Stimulated activated CD4-positive, alpha-beta T cell treated with anti-CD3 and anti-CD28 coated beads, TNF-alpha, amount 100 ng/mL, for 4 hours (primary cell): ENCODE measurements at regions not wholly inside any gene's neighbourhood (a gene's known extent, or its start where the extent isn't known, plus 50 kb on each side); places are given as distances from the start of the nearest gene placed in this dataset.

Experiments
- DNase-seq, 3 experiments: peaks; one replicate each; pipeline ENCODE4 v3.0.0-alpha.2; 2020; ENCODE audit warnings: low read depth in 3 of 3

DNA sequence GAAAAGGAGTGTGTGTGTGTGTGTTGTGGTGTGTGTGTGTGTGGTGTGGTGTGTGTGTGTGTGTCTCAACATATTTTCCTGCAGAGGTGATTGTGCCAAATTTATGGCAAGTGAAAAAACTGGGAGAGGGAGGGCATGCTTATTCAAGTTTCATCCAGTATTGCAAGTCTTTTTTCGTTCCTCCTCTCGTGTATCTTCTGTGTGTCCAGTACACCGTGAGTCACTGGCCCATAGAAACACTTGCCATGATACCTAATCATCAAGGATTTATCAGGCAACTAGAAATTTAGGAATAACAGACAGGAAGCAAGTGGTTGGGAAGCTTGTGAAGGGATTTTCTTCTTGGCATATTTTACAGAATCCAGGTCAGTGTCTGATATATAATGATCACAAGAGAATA is 820.5 kb downstream of the GATA3 start:
- DNase-seq = no peak

DNA sequence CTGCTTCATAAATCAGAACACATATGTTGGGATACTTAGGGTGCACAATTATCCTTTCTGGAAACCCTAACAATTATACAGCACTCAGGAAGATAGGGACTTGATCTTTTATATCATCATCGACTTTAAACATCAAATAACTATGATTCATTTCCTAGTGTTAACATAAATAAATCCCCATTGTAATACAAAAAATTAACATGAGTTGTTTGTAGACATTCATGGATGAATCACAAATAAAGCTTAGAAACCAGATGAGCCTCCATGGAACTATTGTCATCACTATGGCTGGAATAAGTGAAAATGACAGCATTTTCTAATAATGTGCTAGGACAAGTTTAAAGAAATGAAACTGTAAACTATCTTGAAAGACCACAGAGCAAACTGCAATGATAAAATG is 821.7 kb downstream of the GATA3 start:
- DNase-seq = no peak

GRCh38 chr10:8889538-8889937 is 835.0 kb downstream of the GATA3 start:
- no peak for DNase-seq

- DNase-seq = no peak
Observed at GRCh38 chr10:8893102-8893501, 838.6 kb downstream of the GATA3 start.

- DNase-seq = no peak
Observed at GRCh38 chr10:8894148-8894547, 839.7 kb downstream of the GATA3 start.

DNA sequence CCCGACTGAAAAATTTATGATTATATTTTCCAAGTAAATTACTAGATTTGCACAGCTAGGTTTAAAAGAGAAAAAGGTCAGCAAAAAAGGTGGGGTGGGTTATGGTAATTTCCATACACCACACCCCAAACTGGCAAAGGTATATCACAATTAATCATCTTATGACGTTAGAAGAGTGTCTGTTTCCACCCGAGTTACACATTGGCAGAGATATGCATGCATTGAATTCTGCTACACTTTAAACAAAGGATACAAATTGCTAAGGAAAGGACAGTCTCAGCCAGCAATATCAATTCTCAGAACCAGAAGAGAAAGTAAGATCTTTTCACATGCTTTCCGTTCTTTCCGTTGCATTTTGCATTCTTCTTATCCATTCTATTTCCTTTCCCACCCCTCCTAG is 843.3 kb downstream of the GATA3 start:
- DNase-seq = no peak

DNA sequence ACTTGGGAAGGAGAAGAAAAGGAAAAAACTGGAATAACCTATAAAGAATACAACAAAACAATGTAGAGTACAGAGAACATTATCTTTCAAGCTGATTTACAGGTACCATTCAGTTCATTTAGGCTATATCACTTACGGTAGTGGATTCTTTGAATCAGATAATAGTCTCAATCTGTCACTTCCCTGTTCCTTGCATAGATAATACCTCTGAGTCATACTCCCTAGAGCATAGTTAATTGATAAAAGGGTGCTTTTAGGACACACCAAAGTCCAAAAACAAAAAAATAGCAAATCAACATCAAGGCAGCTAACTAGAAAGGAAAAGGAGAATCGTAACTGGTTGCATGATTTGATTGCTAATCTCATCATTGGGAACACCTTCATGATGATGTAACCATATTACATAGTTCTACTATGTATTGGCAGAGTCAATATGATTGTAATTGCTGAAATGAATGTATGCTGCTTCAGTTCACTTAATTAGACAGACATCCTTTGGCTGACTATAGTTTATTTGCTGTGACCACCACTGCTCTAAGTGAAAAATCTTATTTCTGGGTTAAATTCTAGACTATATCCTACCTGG is 844.4 kb downstream of the GATA3 start:
- no peak for DNase-seq

DNA sequence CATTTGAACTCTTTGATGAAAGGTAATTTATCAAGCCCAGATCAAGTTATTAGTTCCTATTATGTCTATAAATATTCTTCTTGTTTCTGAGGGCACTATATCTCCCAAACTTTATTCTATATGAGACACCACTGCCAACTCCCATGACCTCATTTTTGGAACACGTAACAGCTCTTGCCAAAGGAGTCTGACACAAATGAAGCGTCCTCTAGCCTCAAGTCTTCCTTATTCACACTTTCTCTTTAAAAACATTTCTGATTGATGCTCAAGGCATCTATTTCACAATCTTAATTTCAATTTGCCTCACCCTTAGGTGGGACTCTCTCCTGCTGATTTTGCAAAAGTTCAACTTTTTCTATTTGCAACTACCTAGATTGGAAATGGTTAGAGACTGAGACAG is 848.4 kb downstream of the GATA3 start:
- no peak for DNase-seq

DNA sequence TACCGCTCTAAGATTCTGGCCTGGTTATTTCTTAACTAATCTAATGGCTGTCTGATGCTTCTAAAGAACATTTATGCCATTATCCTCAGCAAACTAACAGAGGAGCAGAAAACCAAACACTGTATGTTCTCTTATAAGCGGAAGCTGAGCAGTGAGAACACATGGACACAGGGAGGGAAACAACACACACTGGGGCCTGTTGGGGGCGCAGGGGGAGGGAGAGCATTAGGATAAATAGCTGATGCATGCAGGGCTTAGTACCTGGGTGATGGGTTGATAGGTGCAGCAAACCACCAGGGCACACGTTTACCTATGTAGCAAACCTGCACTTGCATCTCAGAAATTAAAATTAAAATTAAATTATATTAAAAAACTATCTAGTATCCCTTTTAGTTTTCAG is 853.5 kb downstream of the GATA3 start:
- no peak for DNase-seq

DNA sequence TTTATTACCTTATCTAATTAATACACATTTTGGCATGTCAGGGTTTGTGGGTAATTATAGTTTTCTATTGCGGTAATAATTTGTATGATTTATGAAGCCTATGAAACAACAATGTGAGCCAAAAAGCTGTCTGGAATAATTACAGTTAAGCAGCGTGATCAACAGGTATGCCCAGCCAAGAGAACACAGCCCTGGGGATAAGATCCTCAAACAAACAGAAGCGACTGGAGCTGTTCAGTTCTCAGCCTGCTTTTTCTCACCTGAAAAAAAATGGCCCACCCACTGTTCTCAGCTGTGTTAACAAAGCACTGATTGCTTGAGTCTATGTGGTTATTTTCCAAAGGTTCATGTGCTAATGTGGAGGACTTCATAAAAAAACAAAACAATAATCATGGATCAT is 855.8 kb downstream of the GATA3 start:
- DNase-seq = no peak

DNA sequence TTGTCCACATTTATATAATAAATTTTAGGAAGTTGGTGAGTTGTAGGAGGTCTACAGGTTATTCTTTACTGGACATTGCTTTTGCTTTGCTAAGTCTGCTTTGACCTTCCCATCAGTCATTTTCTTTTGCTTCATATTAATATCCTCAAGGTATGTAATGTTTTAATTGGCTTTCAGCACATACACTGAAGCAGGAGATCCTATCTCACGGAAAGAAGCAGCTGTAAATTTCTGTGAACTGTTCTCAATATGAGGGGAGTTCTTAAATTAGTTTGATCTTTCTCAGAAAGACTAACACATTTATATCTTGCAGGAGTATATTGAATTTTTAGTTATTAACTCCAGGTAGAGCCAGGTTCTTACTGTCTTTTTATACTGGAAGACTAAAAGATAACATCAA is 856.5 kb downstream of the GATA3 start:
- DNase-seq = no peak

DNA sequence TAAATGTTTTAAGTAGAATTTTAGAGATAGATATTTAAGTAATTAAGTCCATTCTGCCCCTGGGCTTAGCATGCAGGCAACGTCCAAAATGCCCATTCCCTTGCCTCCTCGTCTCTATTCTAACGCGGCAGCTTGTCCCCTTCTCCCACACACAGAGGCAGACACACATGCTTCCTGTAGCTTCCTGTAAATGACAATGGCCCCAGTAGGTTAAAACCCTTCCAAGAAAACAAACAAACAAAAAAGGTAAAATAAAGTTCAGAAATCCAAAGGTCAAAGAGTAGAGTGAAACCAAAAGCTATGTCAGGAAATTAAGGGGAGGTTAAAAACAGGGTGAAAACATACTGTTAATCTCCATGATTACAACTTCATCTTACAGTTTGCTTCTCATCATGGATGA is 857.6 kb downstream of the GATA3 start:
- no peak for DNase-seq

DNA sequence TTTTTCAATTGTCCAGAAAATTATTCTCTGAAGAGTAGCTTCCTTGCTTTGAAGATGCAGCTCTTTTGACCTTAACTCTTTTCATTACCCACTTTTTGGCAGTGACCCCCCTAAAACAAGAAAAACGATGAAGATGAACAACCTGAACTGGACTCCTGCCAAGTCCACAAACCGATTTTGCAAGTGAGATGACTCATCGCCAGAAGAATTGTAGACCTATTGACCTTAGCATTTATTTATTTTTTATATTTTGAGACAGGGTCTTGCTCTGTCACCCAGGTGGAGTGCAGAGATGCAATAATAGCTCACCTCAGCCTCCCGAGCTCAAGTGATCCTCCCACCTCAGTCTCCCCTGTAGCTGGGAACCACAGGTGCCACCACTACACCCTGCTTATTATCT is 859.2 kb downstream of the GATA3 start:
- no peak for DNase-seq

DNA sequence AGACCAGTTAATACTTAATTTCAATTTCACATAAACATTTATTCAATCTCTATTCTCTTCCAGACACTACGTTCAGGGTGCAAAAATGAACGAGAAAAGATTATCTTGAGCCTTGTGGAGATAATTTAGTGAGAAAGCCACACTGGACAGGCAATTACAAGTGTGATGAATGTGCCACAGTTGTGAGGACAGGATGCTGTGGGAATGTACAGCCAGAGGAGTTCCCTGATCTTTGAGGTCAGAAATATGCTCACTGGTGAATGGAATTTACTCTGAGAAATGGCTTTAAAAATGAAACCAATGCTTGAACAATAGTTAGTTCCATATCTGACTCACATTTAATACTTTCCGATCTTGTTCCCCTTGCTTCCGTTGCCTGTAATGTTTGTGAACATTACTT is 864.8 kb downstream of the GATA3 start:
- DNase-seq = no peak

GRCh38 chr10:8921568-8921967 is 867.1 kb downstream of the GATA3 start:
- no peak for DNase-seq

DNA sequence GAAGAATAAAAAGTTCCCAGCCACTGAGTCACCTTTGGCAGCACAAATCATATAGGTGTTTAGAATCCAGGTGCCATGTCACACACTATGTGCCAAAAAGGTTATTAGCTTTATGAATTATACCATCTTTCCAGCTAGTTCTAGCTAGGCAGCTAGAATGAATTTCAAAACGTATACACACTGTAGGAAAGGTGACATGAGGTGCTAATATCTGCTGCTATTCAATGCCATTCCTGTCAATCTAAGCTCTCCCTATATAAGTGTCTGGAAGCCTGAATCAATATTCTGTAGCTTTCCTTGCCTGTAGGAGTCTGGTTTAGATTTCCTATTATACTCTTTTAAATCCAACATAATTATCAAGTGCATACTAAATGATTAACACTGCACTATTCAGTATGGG is 868.6 kb downstream of the GATA3 start:
- DNase-seq = no peak

DNA sequence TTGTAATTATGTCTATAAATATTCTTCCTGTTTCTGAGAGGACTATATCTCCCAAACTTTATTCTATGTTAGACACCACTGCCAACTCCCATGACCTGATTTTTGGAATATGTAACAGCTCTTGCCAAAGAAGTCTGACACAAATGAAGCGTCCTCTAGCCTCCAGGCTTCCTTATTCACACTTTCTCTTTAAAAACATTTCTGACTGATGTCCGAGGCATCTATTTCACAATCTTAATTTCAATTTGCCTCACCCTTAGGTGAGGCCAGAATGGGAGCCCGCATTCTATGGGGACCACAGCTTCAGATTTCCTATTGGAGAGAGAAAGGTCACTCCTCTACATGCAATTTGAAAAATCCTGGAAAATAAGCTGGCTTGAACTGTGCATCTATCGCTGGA is 873.2 kb downstream of the GATA3 start:
- DNase-seq = no peak

DNA sequence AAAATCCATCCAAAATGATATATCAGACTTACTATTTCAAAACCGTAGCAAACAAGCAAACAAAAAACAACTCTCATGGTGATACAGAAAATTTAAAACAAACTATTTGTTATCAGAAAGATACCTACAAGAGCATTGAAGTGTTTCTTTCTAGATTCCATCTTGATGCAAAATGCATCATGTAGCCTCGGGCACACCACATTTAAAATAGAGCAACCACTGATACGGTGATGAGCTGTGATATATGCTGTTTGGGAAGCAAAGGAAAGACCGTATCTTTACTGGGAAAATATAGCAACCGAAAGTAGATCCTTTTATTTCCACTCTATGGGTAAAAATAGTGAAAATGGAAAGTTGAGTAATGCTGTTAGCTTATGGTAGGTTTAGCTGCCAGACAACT is 892.0 kb downstream of the GATA3 start:
- DNase-seq = no peak

DNA sequence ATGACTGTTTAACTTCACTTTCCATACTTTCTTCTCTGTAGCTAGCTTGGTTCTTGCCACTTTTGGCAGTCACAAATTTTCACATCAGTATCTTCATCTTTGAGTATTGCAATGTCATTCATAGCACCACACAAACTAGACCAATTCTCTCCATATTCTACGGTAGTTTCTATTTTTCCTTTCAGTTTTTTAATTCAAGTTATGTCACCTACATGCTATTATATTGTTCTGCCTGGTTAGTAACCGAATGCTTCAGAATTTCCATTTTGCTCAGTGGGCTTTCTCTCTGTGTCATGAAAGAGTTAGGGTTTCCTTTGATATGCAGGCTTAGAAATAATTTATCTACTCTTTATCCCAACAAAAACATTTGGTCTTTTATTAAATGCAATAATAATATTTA is 896.5 kb downstream of the GATA3 start:
- DNase-seq = no peak

GRCh38 chr10:8951440-8952089 is 897.1 kb downstream of the GATA3 start:
- no peak for DNase-seq

GRCh38 chr10:8956400-8956799 is 901.9 kb downstream of the GATA3 start:
- no peak for DNase-seq

DNA sequence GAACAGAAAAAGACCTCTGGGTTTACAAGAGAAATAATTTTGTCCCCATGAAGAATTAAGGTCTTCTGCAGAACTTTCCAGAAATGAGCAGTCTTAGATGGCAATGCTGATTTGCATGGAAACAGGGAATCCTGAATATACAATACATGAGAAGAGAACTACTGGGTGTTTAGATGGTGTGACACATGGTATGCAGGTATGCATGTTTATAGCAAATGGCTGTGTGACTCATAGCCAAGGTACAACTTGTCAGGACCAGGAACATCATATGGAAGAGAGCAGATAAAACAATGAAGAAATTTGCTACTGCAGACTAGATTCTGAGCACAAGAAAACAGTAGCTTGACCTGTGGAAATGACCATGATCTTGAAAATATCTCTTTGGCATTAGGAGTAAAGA is 907.8 kb downstream of the GATA3 start:
- DNase-seq = no peak

DNA sequence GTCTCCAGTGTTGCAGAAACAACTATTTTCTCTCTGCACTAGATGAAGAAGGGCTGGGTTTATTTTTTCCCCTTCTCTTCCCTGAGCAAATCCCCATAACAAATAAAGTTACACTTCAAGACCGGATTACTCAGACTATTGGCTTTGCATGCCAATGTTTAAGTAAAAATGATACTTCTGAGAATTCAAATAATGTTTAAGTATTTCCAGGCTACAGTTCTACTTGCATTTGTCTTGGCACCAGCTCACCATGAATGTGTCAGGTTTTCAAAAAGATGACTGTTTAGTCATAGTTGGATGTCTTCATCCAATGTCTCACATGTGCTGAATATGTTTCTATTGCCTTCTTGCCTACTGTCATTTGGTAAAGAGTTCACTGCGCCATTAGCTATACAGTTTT is 912.6 kb downstream of the GATA3 start:
- DNase-seq = no peak

DNA sequence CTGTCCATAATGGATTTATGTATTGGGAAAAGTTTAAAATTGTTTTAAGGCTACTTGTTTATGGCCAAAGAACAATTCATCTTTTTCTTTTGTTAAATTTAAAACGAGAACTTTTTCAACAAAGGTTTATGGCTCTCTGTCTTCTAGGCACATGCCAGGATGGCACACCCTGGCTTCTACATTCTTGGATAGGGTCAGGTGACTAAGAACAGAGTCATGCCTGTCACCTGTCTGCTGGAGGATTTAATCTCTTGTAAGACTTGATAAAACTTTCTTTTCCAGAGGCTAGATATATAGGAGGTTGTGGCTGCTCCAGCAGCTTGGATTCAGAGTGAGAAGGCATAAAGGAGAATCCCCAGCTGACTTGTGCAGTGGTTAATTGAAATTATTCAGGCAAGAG is 915.4 kb downstream of the GATA3 start:
- no peak for DNase-seq
